22Rv1 (cell line): ENCODE measurements at regions not wholly inside any gene's neighbourhood (a gene's known extent, or its start where the extent isn't known, plus 50 kb on each side); places are given as distances from the start of the nearest gene placed in this dataset.

Experiments used
- H3K27ac ChIP-seq: fragments of 450-650 bp; 2 replicates; pipeline ENCODE4 v1.5.1; 2017
- CTCF ChIP-seq: fragments of 450-650 bp; IDR thresholded peaks from 2 replicates; pipeline ENCODE4 v1.5.1; 2017; ENCODE audit warnings: mild to moderate bottlenecking
- ZFX ChIP-seq: fragments of 450-650 bp; IDR thresholded peaks from 2 replicates; pipeline ENCODE4 v1.6.1; 2017; ENCODE audit warnings: antibody characterized with exemption, borderline replicate concordance

GRCh38 chr16:87542531-87543102 is 49.8 kb upstream of the ZCCHC14 start:
- no peak overlapping the region for H3K27ac ChIP-seq
- TF ChIP-seq ZFX (no peak), CTCF (no peak)
